DMS 273 treated with DMSO at 0.1 percent for 48 hours (cell line): ENCODE measurements at regions not wholly inside any gene's neighbourhood (a gene's known extent, or its start where the extent isn't known, plus 50 kb on each side); places are given as distances from the start of the nearest gene placed in this dataset.

ENCODE experiments used
- DNase-seq: peaks from one replicate; lab custom pipeline; 2025; lab: John Stamatoyannopoulos, UW

GRCh38 chr22:25366876-25367466 lies 147.5 kb downstream of the CRYBB2 start:
- DNase-seq: no peak

GRCh38 chr22:25367756-25368155 lies 148.3 kb downstream of the CRYBB2 start:
- DNase-seq: no peak

GRCh38 chr22:25368271-25368670 lies 148.8 kb downstream of the CRYBB2 start:
- DNase-seq: no peak

- DNase-seq: no peak
Measured at GRCh38 chr22:25369041-25369440, 149.6 kb downstream of the CRYBB2 start.

- no peak for DNase-seq
Measured at GRCh38 chr22:25370322-25370721, 150.9 kb downstream of the CRYBB2 start.

GRCh38 chr22:25372000-25372595 lies 152.7 kb downstream of the CRYBB2 start:
- no peak for DNase-seq

- no peak for DNase-seq
Measured at GRCh38 chr22:25373961-25374360, 154.5 kb downstream of the CRYBB2 start.

- no peak for DNase-seq
Measured at GRCh38 chr22:25374869-25375268, 155.4 kb downstream of the CRYBB2 start.

GRCh38 chr22:25375683-25376082 lies 156.2 kb downstream of the CRYBB2 start:
- no peak for DNase-seq

- DNase-seq: no peak
Measured at GRCh38 chr22:25377699-25378098, 158.3 kb downstream of the CRYBB2 start.

GRCh38 chr22:25380122-25380747 lies 160.8 kb downstream of the CRYBB2 start:
- no peak for DNase-seq

GRCh38 chr22:25382762-25383161 lies 163.3 kb downstream of the CRYBB2 start:
- no peak for DNase-seq

- DNase-seq: no peak
Measured at GRCh38 chr22:25383278-25383820, 163.9 kb downstream of the CRYBB2 start.

- no peak for DNase-seq
Measured at GRCh38 chr22:25383892-25384291, 164.5 kb downstream of the CRYBB2 start.

- DNase-seq: no peak
Measured at GRCh38 chr22:25386538-25386884, 167.1 kb downstream of the CRYBB2 start.

- no peak for DNase-seq
Measured at GRCh38 chr22:25388415-25388814, 169.0 kb downstream of the CRYBB2 start.

GRCh38 chr22:25388866-25389540 lies 169.6 kb downstream of the CRYBB2 start:
- DNase-seq: no peak

- DNase-seq: no peak
Measured at GRCh38 chr22:25389541-25389919, 170.1 kb downstream of the CRYBB2 start.

- DNase-seq: no peak
Measured at GRCh38 chr22:25390297-25391240, 171.1 kb downstream of the CRYBB2 start.

- no peak for DNase-seq
Measured at GRCh38 chr22:25392584-25392983, 171.9 kb upstream of the GRK3 start.

- no peak for DNase-seq
Measured at GRCh38 chr22:25393121-25393805, 171.2 kb upstream of the GRK3 start.
